Peyer's patch (tissue), 4 donors: ENCODE measurements at regions not wholly inside any gene's neighbourhood (a gene's known extent, or its start where the extent isn't known, plus 50 kb on each side); places are given as distances from the start of the nearest gene placed in this dataset.

Experiments used
- DNase-seq, 3 donors: peaks; one replicate each; pipeline ENCODE4 v3.0.0-alpha.2; 2017 to 2019
- H3K27ac ChIP-seq, 4 donors: fragments of 200-600 bp; sonication (generic); one replicate each; pipeline ENCODE4 v1.5.1; 2016 to 2019
- H3K27me3 ChIP-seq, 2 donors: fragments of 200-600 bp; sonication (generic); one replicate each; pipeline ENCODE4 v1.5.1; 2019
- H3K36me3 ChIP-seq, 3 donors: fragments of 200-600 bp; sonication (generic); one replicate each; pipeline ENCODE4 v1.5.1; 2016 to 2019
- H3K4me1 ChIP-seq, 4 donors: fragments of 200-600 bp; sonication (generic); one replicate each; pipeline ENCODE4 v1.5.1; 2016 to 2019
- H3K4me3 ChIP-seq, 4 donors: fragments of 200-600 bp; sonication (generic); 1 replicate in 3 of 4; 2 replicates in 1 of 4; pipeline ENCODE4 v1.5.1; 2016 to 2019; ENCODE audit warnings: mild to moderate bottlenecking in 1 of 4
- H3K9me3 ChIP-seq, 4 donors: fragments of 200-600 bp; sonication (generic); one replicate each; pipeline ENCODE4 v1.5.1; 2016 to 2019; ENCODE audit warnings: mild to moderate bottlenecking in 1 of 4
- POLR2A ChIP-seq, 2 donors: fragments of 450-650 bp; IDR thresholded peaks; one replicate each; pipeline ENCODE4 v1.5.1; 2017; ENCODE audit warnings: antibody characterized with exemption in 2 of 2, mild to moderate bottlenecking in 2 of 2, moderate library complexity in 2 of 2
- TF ChIP-seq, protein P1 (sequence below), 6 experiments: fragments of 450-650 bp in 4 of 6; fragments of 200-600 bp in 2 of 6; sonication (generic) in 1 of 6; IDR thresholded peaks; one replicate each; pipeline ENCODE4 v1.5.1; 2017 to 2019; ENCODE audit warnings: antibody characterized with exemption in 6 of 6, mild to moderate bottlenecking in 3 of 6, moderate library complexity in 1 of 6

DNA sequence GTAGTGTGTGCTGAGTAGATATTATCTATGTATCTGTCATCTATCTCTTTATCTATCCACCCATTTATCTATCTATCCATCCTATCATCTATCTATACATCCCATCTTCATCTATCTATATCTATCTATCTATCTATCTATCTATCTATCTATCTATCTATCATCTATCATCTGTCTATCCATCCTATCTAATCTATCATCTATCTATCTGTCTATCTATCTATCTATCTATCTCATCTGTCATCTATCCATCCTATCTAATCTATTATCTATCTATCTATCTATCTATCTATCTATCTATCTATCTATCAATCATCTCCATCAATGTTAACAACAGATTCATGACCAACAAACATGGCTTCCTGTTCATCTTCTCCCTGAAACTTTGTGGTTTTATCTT is 90.5 kb upstream of the SLC24A3 start:
- H3K27ac ChIP-seq: peak overlapping the region in 2 of 4 donors; percentile 71 to 85

DNA sequence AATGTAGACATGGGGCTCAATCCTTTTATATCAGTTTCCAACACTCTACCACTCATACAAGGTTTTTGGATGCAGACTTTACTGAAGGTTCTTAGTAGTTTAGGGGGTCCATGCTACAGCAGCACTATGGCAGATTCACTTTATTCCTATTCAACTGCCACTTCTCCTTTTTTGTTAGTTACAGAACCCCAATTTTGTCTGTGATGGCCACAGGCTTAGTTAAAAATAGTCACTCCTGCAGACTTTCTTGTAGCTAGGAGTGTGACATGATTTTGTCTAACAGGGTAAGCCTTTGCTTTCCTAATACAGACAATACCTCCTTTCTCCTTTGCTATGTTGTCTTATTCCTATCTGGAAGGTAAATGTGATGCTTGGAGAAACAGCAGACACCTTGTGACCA is 90.0 kb upstream of the SLC24A3 start:
- Histone ChIP-seq H3K27ac (peak overlapping the region in 2 of 4 donors; percentile 71 to 85), H3K27me3 (no peaks in the 10 kb centered on the region), H3K36me3 (no peaks in the 10 kb centered on the region), H3K9me3 (no peaks in the 10 kb centered on the region), H3K4me3 (no peak overlapping the region), H3K4me1 (no peaks in the 10 kb centered on the region)
- no peak for DNase-seq
- no peak for TF ChIP-seq POLR2A (IDR thresholded peaks at IDR 0.05)
- TF ChIP-seq, protein P1, sequence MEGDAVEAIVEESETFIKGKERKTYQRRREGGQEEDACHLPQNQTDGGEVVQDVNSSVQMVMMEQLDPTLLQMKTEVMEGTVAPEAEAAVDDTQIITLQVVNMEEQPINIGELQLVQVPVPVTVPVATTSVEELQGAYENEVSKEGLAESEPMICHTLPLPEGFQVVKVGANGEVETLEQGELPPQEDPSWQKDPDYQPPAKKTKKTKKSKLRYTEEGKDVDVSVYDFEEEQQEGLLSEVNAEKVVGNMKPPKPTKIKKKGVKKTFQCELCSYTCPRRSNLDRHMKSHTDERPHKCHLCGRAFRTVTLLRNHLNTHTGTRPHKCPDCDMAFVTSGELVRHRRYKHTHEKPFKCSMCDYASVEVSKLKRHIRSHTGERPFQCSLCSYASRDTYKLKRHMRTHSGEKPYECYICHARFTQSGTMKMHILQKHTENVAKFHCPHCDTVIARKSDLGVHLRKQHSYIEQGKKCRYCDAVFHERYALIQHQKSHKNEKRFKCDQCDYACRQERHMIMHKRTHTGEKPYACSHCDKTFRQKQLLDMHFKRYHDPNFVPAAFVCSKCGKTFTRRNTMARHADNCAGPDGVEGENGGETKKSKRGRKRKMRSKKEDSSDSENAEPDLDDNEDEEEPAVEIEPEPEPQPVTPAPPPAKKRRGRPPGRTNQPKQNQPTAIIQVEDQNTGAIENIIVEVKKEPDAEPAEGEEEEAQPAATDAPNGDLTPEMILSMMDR (IDR thresholded peaks at IDR 0.05): no peak

More for the DNA sequence above, 90.5 kb upstream of the SLC24A3 start:
- no peak overlapping the region for H3K4me3 ChIP-seq
- H3K36me3 ChIP-seq: no peaks in the 10 kb centered on the region
- no peaks in the 10 kb centered on the region for H3K27me3 ChIP-seq
- DNase-seq: no peak
- TF ChIP-seq, protein P1 (IDR thresholded peaks at IDR 0.05): no peak
- no peak for TF ChIP-seq POLR2A (IDR thresholded peaks at IDR 0.05)
- no peaks in the 10 kb centered on the region for H3K4me1 ChIP-seq
- no peaks in the 10 kb centered on the region for H3K9me3 ChIP-seq

DNA sequence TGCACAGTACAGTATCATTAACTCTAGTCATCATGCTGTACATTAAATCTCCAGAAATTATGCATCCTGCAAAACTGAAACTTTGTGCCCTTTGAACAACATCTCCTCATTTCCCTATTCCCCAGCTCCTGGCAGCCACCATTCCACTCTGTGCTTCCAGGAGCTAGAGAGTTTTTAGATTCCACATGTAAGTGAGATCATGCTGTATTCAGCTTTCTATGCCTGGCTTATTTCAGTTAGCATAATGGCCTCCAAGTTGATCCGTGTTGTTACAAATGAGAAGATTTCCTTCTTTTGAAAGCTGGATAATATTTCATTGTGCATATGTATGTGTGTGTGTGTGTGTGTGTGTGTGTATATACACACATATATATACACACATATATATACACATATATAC is 86.9 kb upstream of the SLC24A3 start:
- TF ChIP-seq POLR2A (IDR thresholded peaks at IDR 0.05): no peak
- H3K27ac ChIP-seq: no peak overlapping the region
- H3K9me3 ChIP-seq: no peaks in the 10 kb centered on the region
- peaks cover 0 to 13% (median 0%) of the 10 kb centered on the region in 4 donors for H3K4me1 ChIP-seq
- no peak for DNase-seq
- H3K36me3 ChIP-seq: no peaks in the 10 kb centered on the region
- H3K27me3 ChIP-seq: no peaks in the 10 kb centered on the region
- no peak overlapping the region for H3K4me3 ChIP-seq

DNA sequence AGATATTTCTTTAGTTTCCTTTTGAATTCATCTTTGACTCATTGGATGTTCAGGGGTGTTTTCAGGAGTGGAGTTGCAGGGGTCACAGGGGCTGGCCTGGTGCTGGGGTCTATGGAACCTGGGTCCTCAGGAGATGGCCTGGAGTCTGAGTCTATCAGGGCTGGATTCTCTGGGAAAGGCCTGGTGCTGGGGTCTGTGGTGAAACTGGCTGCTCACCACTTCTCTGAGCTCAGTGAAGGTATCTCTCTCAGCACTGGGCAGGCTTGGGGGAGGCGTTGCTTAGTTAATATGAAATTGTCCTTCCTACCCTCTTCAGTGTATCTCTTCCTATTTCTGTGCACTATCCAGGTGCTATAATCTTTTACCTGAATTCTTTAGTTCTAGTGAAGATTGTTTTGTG is 83.1 kb upstream of the SLC24A3 start:
- Histone ChIP-seq H3K9me3 (no peaks in the 10 kb centered on the region), H3K36me3 (no peaks in the 10 kb centered on the region), H3K27ac (peak overlapping the region in 2 of 4 donors; percentile 18 to 80), H3K4me3 (no peak overlapping the region), H3K4me1 (peaks cover 0 to 21% (median 0%) of the 10 kb centered on the region in 4 donors), H3K27me3 (no peaks in the 10 kb centered on the region)
- no peak for DNase-seq
- TF ChIP-seq, protein P1 (IDR thresholded peaks at IDR 0.05): no peak
- TF ChIP-seq POLR2A (IDR thresholded peaks at IDR 0.05): no peak

DNA sequence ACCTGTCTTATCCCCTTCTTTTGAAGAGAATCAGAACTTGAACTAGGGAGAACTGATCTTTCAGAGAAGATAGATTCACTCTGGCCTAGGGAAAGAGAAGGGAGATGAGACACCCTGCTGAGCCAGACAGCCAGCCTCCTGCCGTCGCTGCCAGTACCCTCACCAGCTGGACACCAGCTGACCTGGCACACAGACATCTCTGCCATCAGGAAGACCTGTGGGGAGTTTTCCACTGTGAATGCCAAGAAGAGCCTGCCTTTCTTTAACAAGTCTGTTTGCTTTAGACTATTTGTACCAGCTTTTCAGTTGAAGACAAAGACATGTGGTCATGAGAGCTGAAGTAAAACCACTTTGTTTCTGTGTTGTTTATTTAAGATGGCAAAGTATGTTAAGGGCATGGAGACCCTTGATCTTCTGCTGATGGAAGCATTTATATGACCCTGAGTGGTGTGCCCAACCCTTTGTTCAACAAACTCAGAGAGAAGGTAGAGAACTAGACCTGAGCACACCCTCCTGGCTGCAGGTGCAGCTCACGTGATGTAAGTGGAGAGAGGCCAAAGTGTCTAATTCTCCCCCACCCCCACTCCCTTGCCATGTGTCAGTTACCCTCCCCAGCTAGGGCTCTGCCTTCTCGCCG is 82.3 kb upstream of the SLC24A3 start:
- peak in 2 of 3 donors; percentile 79 to 83 for DNase-seq
- H3K36me3 ChIP-seq: no peaks in the 10 kb centered on the region
- H3K27me3 ChIP-seq: no peaks in the 10 kb centered on the region
- peak overlapping the region in 2 of 4 donors; percentile 79 to 80 for H3K27ac ChIP-seq
- H3K4me3 ChIP-seq: no peak overlapping the region
- peaks cover 0 to 21% (median 0%) of the 10 kb centered on the region in 4 donors for H3K4me1 ChIP-seq
- no peaks in the 10 kb centered on the region for H3K9me3 ChIP-seq
- TF ChIP-seq POLR2A (IDR thresholded peaks at IDR 0.05): no peak
- TF ChIP-seq, protein P1 (IDR thresholded peaks at IDR 0.05): no peak

DNA sequence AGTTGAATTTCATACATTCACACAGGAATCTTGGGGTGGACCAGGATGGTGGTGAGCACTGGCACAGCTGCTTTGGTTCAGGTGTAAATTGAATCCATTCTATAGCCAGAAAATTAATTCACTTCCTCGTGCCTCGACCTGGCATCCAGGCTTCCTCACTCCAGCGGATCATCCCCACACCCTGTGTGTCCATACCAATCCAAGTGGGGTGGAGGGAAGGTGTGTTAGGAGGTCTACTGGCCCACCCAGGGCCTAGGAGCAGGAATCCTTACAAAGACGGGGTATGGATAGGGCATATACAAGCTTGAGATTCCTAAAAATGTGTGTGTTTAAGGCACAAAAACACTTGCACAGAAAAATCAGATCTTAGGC is 81.8 kb upstream of the SLC24A3 start:
- H3K27me3 ChIP-seq: no peaks in the 10 kb centered on the region
- no peak for TF ChIP-seq POLR2A (IDR thresholded peaks at IDR 0.05)
- TF ChIP-seq, protein P1 (IDR thresholded peaks at IDR 0.05): no peak
- no peak for DNase-seq
- no peaks in the 10 kb centered on the region for H3K36me3 ChIP-seq
- H3K4me3 ChIP-seq: no peak overlapping the region
- H3K4me1 ChIP-seq: peaks cover 0 to 21% (median 0%) of the 10 kb centered on the region in 4 donors
- H3K27ac ChIP-seq: peak overlapping the region in 2 of 4 donors; percentile 79 to 80
- H3K9me3 ChIP-seq: no peaks in the 10 kb centered on the region
